ENCODE measurements at regions not wholly inside any gene's neighbourhood (a gene's known extent, or its start where the extent isn't known, plus 50 kb on each side); places are given as distances from the start of the nearest gene placed in this dataset.

DNA sequence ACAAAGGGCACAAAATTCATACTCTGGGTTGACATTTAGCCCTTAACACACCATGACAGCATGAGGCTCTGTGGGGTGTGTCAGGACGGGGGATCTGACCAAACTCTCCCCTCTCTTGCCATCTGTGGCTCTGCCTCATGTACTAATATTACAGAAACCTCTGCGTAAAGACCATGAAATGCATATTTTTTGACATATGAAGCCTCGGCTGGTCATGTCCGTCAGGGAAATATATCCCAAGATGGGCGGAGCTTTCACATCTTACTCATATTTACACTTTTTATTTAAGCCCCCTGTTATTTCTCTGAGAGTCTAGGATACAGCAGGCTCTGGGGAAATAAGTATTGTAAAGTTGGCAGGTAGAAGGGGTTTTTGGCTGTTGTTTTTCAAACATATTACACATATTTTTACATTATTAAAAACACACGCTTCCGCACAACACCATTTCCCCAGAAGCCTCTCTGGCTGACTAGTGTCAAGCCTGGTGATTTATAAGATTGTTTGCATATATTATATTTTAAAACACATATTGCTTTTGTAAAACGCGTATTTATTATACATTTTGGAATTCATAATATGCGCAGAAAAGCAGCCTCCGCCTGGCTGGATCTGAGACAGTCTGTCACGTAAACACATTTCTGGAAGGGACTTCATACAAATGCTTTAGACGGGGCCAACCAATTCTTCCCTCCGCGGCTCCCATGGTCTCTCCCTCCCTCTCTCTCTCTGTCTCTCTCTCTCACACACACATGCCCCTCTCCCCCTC, 237.7 kb upstream of the ZFHX3 start:
- CTCF ChIA-PET: no interaction called here
- Histone ChIP-seq H3K4me1 (ENCODE audit: control insufficient read depth in 1 of 2, insufficient read depth in 2 of 2, low read depth in 1 of 2, low read length in 1 of 2) (no peaks in the 10 kb centered on the region; a peak in 1 of 4 replicates), H3K9me3 (no peaks in the 10 kb centered on the region), H2AFZ (ENCODE audit: low read depth) (no peak overlapping the region), H3K36me3 (replicated peaks in 1 of 2; ENCODE audit: control insufficient read depth in 1 of 2, insufficient read depth in 2 of 2, low read length in 1 of 2) (no peaks in the 10 kb centered on the region), H3K27ac (ENCODE audit: low read depth in 2 of 2, low read length in 1 of 2) (no peak overlapping the region), H3K9me2 (no peaks in the 10 kb centered on the region), H3K4me2 (no peak overlapping the region), H3K9ac (no peak overlapping the region), H3F3A (replicated peaks; ENCODE audit: insufficient read depth) (no peaks in the 10 kb centered on the region), H3K79me2 (ENCODE audit: insufficient read depth) (no peaks in the 10 kb centered on the region), H4K20me1 (ENCODE audit: insufficient read depth) (no peaks in the 10 kb centered on the region), H3K4me3 (ENCODE audit: low read depth in 2 of 2, low read length in 1 of 2) (no peak overlapping the region), H3K27me3 (ENCODE audit: insufficient read depth) (no peaks in the 10 kb centered on the region)
- 83% methylated on average over 15 of the region's 15 CpGs for WGBS (ENCODE audit: low lambda C conversion rate)
- TF ChIP-seq RXRA (IDR thresholded peaks at IDR 0.05; ENCODE audit: borderline replicate concordance, low read depth): no peak
- no peak for TF ChIP-seq CHD2 (IDR thresholded peaks at IDR 0.05; ENCODE audit: low read length, partially characterized antibody)
- POLR2A ChIA-PET: no interaction called here
- DNase-seq: no peak

DNA sequence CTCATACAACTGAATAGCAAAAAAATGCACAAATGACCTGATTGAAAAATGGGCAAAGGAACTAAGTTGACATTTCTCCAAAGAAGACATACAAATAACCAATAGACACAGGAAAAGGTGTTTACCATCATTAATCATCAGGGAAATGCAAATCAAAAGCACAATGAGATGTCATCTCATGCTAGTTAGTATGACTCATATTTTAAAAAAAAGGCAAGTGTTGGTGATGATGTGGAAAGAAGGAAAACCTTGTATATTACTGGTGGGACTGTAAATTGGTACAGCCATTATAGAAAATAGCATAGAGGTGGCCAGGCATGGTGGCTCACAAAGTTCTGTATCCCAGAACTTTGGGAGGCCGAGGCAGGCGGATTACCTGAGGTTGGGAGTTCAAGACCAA, 232.5 kb upstream of the ZFHX3 start:
- TF ChIP-seq MEF2A (IDR thresholded peaks at IDR 0.05; ENCODE audit: borderline replicate concordance, low read depth) (no peak), EZH2phosphoT487 (IDR thresholded peaks at IDR 0.05; ENCODE audit: borderline replicate concordance, low read depth) (no peak), FOSL2 (IDR thresholded peaks at IDR 0.05; ENCODE audit: borderline replicate concordance, low read depth) (no peak), RCOR1 (IDR thresholded peaks at IDR 0.05; ENCODE audit: low read length) (no peak), MXI1 (IDR thresholded peaks at IDR 0.05; ENCODE audit: low read depth, low read length) (no peak), POLR2AphosphoS5 (IDR thresholded peaks at IDR 0.05; ENCODE audit: low read depth, low read length) (no peak), NFIC (IDR thresholded peaks at IDR 0.05; ENCODE audit: borderline replicate concordance) (no peak), SIN3A (IDR thresholded peaks at IDR 0.05; ENCODE audit: borderline replicate concordance, low read depth, low read length) (no peak), GATA2 (CRISPR knock-in tag; IDR thresholded peaks at IDR 0.05) (no peak), RAD21 (IDR thresholded peaks at IDR 0.05; ENCODE audit: low read length) (no peak), TAF1 (IDR thresholded peaks at IDR 0.05; ENCODE audit: borderline replicate concordance, low read depth, low read length) (no peak)
- TF ChIP-seq, protein P1, sequence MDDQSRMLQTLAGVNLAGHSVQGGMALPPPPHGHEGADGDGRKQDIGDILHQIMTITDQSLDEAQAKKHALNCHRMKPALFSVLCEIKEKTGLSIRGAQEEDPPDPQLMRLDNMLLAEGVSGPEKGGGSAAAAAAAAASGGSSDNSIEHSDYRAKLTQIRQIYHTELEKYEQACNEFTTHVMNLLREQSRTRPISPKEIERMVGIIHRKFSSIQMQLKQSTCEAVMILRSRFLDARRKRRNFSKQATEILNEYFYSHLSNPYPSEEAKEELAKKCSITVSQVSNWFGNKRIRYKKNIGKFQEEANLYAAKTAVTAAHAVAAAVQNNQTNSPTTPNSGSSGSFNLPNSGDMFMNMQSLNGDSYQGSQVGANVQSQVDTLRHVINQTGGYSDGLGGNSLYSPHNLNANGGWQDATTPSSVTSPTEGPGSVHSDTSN (IDR thresholded peaks at IDR 0.05): no peak
- TF ChIP-seq, protein P2, sequence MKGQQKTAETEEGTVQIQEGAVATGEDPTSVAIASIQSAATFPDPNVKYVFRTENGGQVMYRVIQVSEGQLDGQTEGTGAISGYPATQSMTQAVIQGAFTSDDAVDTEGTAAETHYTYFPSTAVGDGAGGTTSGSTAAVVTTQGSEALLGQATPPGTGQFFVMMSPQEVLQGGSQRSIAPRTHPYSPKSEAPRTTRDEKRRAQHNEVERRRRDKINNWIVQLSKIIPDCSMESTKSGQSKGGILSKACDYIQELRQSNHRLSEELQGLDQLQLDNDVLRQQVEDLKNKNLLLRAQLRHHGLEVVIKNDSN (IDR thresholded peaks at IDR 0.05; ENCODE audit: borderline replicate concordance, low read depth): no peak
- Histone ChIP-seq H2AFZ (ENCODE audit: low read depth) (no peak overlapping the region), H3K9me3 (no peaks in the 10 kb centered on the region), H3K4me1 (ENCODE audit: control insufficient read depth in 1 of 2, insufficient read depth in 2 of 2, low read depth in 1 of 2, low read length in 1 of 2) (no peaks in the 10 kb centered on the region), H3K27ac (ENCODE audit: low read depth in 2 of 2, low read length in 1 of 2) (no peak overlapping the region), H4K20me1 (ENCODE audit: insufficient read depth) (no peaks in the 10 kb centered on the region), H3K9ac (no peak overlapping the region), H3K4me3 (ENCODE audit: low read depth in 2 of 2, low read length in 1 of 2) (no peak overlapping the region), H3K4me2 (no peak overlapping the region), H3K9me2 (no peaks in the 10 kb centered on the region), H3K36me3 (replicated peaks in 1 of 2; ENCODE audit: control insufficient read depth in 1 of 2, insufficient read depth in 2 of 2, low read length in 1 of 2) (no peaks in the 10 kb centered on the region), H3K79me2 (ENCODE audit: insufficient read depth) (no peaks in the 10 kb centered on the region), H3F3A (replicated peaks; ENCODE audit: insufficient read depth) (no peaks in the 10 kb centered on the region), H3K27me3 (ENCODE audit: insufficient read depth) (no peaks in the 10 kb centered on the region)
- ChIA-PET POLR2A (no interaction called here), CTCF (no interaction called here)
- 54% methylated on average over 2 of the region's 2 CpGs for WGBS (ENCODE audit: low lambda C conversion rate)
- no peak for DNase-seq

Data from SK-N-SH (cell line).